Ascending aorta (tissue), 2 donors: ENCODE measurements at regions not wholly inside any gene's neighbourhood (a gene's known extent, or its start where the extent isn't known, plus 50 kb on each side); places are given as distances from the start of the nearest gene placed in this dataset.

Source experiments
- DNase-seq, 2 donors: peaks; one replicate each; pipeline ENCODE4 v3.0.0-alpha.2; 2019; ENCODE audit warnings: low spot score in 2 of 2
- H3K27ac ChIP-seq, 2 donors: fragments of 200-600 bp; sonication (generic); one replicate each; pipeline ENCODE4 v1.5.1; 2016 to 2017; ENCODE audit warnings: mild to moderate bottlenecking in 1 of 2
- H3K27me3 ChIP-seq: fragments of 200-600 bp; sonication (generic); one replicate; pipeline ENCODE4 v1.5.1; 2017
- H3K36me3 ChIP-seq, 2 donors: fragments of 200-600 bp; sonication (generic); one replicate each; pipeline ENCODE4 v1.5.1; 2016
- H3K4me1 ChIP-seq, 2 donors: fragments of 200-600 bp; sonication (generic); one replicate each; pipeline ENCODE4 v1.5.1; 2016 to 2017; ENCODE audit warnings: mild to moderate bottlenecking in 1 of 2
- H3K4me3 ChIP-seq, 2 donors: fragments of 200-600 bp; sonication (generic); one replicate each; pipeline ENCODE4 v1.5.1; 2016 to 2017; ENCODE audit warnings: mild to moderate bottlenecking in 1 of 2
- H3K9me3 ChIP-seq, 2 donors: fragments of 200-600 bp; sonication (generic); one replicate each; pipeline ENCODE4 v1.5.1; 2016
- intact Hi-C: fragments of 100-400 bp; cut with DNase I; formaldehyde crosslinking; loops from one replicate; pipeline ENCODE4 v1.15.1; 2023
- TF ChIP-seq, protein P1 (sequence below), 3 experiments: fragments of 200-600 bp in 2 of 3; fragments of 450-650 bp in 1 of 3; sonication (generic) in 2 of 3; IDR thresholded peaks; one replicate each; pipeline ENCODE4 v1.5.1; 2016 to 2019; ENCODE audit warnings: antibody characterized with exemption in 3 of 3, mild to moderate bottlenecking in 1 of 3, moderate library complexity in 1 of 3

DNA sequence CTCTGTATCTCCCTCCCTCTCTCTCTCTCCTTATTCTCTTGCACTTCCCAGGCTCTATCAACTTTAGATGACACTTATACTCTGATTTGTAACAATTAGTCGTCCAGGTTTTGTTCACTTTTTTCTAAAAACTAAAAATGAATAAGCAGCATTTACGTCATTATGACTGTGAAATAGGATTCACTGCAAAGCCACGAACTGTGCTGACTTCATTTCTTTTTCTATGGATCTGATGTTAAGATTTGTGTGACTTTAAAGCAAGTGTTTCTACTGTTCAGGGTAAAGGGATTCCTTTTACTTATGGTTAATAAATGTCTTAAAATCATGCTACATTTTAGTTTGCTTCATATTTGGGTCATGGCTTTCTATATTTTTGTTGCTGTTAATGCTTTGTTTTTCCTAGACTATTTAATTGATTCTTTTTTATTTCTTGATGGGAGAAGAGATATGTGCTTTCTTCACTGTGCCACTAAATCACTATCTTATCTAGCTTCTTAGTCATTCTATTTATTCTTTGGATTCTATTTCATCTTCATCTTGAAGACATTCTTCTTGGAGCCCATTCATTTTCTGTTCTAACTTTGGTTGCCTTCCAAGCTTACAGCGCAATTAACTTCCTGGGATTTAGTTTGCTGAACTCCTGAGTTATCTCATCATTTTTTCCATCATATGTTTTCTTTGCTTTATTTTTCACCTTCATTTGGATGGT lies 480.4 kb upstream of the TRIB2 start:
- Histone ChIP-seq H3K4me3 (no peak overlapping the region), H3K9me3 (no peaks in the 10 kb centered on the region), H3K4me1 (no peaks in the 10 kb centered on the region), H3K36me3 (no peaks in the 10 kb centered on the region), H3K27me3 (no peaks in the 10 kb centered on the region), H3K27ac (no peak overlapping the region)
- intact Hi-C loops = no loop called here
- DNase-seq = no peak
- TF ChIP-seq, protein P1, sequence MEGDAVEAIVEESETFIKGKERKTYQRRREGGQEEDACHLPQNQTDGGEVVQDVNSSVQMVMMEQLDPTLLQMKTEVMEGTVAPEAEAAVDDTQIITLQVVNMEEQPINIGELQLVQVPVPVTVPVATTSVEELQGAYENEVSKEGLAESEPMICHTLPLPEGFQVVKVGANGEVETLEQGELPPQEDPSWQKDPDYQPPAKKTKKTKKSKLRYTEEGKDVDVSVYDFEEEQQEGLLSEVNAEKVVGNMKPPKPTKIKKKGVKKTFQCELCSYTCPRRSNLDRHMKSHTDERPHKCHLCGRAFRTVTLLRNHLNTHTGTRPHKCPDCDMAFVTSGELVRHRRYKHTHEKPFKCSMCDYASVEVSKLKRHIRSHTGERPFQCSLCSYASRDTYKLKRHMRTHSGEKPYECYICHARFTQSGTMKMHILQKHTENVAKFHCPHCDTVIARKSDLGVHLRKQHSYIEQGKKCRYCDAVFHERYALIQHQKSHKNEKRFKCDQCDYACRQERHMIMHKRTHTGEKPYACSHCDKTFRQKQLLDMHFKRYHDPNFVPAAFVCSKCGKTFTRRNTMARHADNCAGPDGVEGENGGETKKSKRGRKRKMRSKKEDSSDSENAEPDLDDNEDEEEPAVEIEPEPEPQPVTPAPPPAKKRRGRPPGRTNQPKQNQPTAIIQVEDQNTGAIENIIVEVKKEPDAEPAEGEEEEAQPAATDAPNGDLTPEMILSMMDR (IDR thresholded peaks at IDR 0.05) = no peak

DNA sequence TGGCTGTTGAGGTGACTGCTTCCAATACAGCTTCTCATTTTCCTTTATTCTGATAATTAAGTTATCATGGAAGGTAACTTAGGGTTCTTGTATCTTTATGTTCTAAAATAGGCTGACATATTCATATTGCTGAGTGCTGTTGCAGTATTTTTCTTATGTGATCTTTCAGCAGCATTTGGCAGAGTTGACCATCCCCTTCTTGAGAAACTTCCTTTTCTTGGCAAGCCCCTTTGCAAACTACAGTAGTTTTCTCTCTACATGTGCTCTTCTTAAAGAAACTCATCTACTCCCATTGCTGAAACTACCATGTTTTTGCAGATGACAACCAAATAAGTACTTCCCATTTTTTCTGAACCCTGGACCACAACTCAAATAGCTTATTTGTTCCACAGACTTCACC lies 476.5 kb upstream of the TRIB2 start:
- intact Hi-C loops = no loop called here

DNA sequence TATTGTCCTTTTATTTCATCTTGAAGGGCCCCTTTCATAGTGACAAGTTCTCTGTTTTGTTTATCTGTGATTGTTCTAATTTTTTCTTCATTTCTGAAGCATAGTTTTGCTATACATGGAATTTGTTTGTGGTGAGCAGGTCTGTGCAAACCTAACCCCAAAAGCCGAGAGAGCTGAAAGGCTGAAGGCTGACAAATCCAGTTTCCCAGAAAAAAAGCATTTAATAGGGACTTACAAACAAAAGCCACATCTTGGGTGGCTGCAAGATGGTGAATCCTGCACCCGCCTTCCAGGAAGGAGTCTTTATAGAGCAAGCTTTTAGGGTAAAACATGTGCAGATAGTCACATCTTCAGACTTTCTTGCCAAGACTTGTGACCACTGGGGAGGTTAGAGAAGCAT lies 473.4 kb upstream of the TRIB2 start:
- Histone ChIP-seq H3K27me3 (no peaks in the 10 kb centered on the region), H3K4me3 (no peak overlapping the region), H3K36me3 (no peaks in the 10 kb centered on the region), H3K4me1 (no peaks in the 10 kb centered on the region), H3K27ac (no peak overlapping the region), H3K9me3 (no peaks in the 10 kb centered on the region)
- no peak for DNase-seq
- TF ChIP-seq, protein P1 (IDR thresholded peaks at IDR 0.05) = no peak
- intact Hi-C loops = no loop called here

More for the DNA sequence above, 476.5 kb upstream of the TRIB2 start:
- Histone ChIP-seq H3K4me3 (no peak overlapping the region), H3K27ac (no peak overlapping the region), H3K27me3 (no peaks in the 10 kb centered on the region), H3K4me1 (no peaks in the 10 kb centered on the region), H3K36me3 (no peaks in the 10 kb centered on the region), H3K9me3 (no peaks in the 10 kb centered on the region)
- TF ChIP-seq, protein P1 (IDR thresholded peaks at IDR 0.05) = no peak
- no peak for DNase-seq

GRCh38 chr2:12244070-12244469 lies 472.7 kb upstream of the TRIB2 start:
- H3K27ac ChIP-seq = no peak overlapping the region
- H3K36me3 ChIP-seq = no peaks in the 10 kb centered on the region
- no peaks in the 10 kb centered on the region for H3K9me3 ChIP-seq
- H3K4me1 ChIP-seq = no peaks in the 10 kb centered on the region
- H3K27me3 ChIP-seq = no peaks in the 10 kb centered on the region
- H3K4me3 ChIP-seq = no peak overlapping the region
- intact Hi-C loops = no loop called here
- DNase-seq = no peak
- TF ChIP-seq, protein P1 (IDR thresholded peaks at IDR 0.05) = no peak

DNA sequence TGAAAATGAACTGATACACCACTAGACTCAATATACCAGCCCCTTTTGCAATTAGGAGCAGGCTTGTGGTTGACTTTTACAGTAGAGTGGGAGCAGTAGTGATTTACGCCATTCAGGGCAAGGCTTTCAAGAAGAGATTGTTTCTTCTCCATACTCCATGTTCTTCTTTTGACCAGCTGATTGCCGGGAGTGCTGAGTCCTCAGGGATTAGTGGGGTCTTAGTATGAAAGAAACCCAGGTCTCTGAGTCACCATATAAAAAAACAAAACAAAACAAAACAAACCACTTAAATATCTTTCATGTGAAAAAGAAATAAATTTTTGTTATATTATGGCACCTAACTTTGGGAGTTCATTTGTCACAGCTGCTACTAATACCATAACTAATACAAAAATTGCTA lies 465.6 kb upstream of the TRIB2 start:
- Histone ChIP-seq H3K36me3 (no peaks in the 10 kb centered on the region), H3K27ac (no peak overlapping the region), H3K9me3 (no peaks in the 10 kb centered on the region), H3K4me1 (no peaks in the 10 kb centered on the region), H3K27me3 (no peaks in the 10 kb centered on the region), H3K4me3 (no peak overlapping the region)
- TF ChIP-seq, protein P1 (IDR thresholded peaks at IDR 0.05) = no peak
- DNase-seq = no peak
- intact Hi-C loops = no loop called here

DNA sequence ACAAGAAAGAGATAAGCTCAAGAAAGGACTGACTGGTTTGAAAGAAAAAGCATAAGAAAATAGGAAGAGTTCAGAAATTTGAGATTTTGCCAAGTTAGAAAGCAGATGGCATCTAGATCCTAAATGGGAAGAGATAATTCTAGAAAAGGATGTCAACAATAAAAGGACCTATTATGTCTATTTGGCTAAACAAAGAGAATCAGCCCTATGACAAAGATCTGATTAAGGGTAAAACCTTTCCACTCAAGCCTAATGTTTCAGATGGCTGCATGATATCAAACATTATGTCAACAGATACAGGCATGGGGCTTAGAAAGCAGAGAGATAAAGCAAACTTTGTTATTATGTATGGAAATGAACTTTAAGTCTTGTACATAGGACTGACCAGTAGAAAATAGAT lies 465.0 kb upstream of the TRIB2 start:
- Histone ChIP-seq H3K36me3 (no peaks in the 10 kb centered on the region), H3K9me3 (no peaks in the 10 kb centered on the region), H3K27ac (no peak overlapping the region), H3K27me3 (no peaks in the 10 kb centered on the region), H3K4me1 (no peaks in the 10 kb centered on the region), H3K4me3 (no peak overlapping the region)
- intact Hi-C loops = no loop called here
- TF ChIP-seq, protein P1 (IDR thresholded peaks at IDR 0.05) = no peak
- DNase-seq = no peak
